GM23338 (cell line): ENCODE measurements at regions not wholly inside any gene's neighbourhood (a gene's known extent, or its start where the extent isn't known, plus 50 kb on each side); places are given as distances from the start of the nearest gene placed in this dataset.

Source experiments
- ATAC-seq: fragments of 200-7000 bp; cut with Tn5 transposase; 3 replicates; pipeline ENCODE4 v1.9.1; 2020
- DNase-seq: peaks from one replicate; pipeline ENCODE4 v3.0.0-alpha.2; 2015; ENCODE audit warnings: low spot score
- H2AFZ ChIP-seq: fragments of 200-600 bp; sonication (generic); 2 replicates; pipeline ENCODE4 v1.8.0; 2016; ENCODE audit warnings: antibody characterized with exemption, mild to moderate bottlenecking, moderate library complexity
- H3F3A ChIP-seq: fragments of 200-600 bp; sonication (generic); replicated peaks from 2 replicates; pipeline ENCODE4 v1.8.0; 2017; ENCODE audit warnings: antibody characterized with exemption, mixed run types, low read depth
- H3K27ac ChIP-seq: fragments of 200-600 bp; sonication (generic); 2 replicates; pipeline ENCODE4 v1.6.1; 2016; ENCODE audit warnings: low read depth
- H3K27me3 ChIP-seq: fragments of 200-600 bp; sonication (generic); 2 replicates; pipeline ENCODE4 v1.8.0; 2016; ENCODE audit warnings: mild to moderate bottlenecking, mixed run types, moderate library complexity; ENCODE audit not compliant: insufficient read depth
- H3K36me3 ChIP-seq: fragments of 200-600 bp; sonication (generic); 2 replicates; pipeline ENCODE4 v1.8.0; 2016; ENCODE audit warnings: mild to moderate bottlenecking; ENCODE audit not compliant: insufficient read depth
- H3K4me1 ChIP-seq: fragments of 200-600 bp; sonication (generic); 2 replicates; pipeline ENCODE4 v1.8.0; 2016; ENCODE audit warnings: mild to moderate bottlenecking, moderate library complexity; ENCODE audit not compliant: insufficient read depth
- H3K4me2 ChIP-seq: fragments of 200-600 bp; sonication (generic); 2 replicates; pipeline ENCODE4 v1.7.1; 2017; ENCODE audit warnings: mixed run types
- H3K4me3 ChIP-seq: fragments of 200-600 bp; sonication (generic); 2 replicates; pipeline ENCODE4 v1.6.1; 2016; ENCODE audit warnings: mixed run types
- H3K79me2 ChIP-seq: fragments of 200-600 bp; sonication (generic); replicated peaks from 2 replicates; pipeline ENCODE4 v1.8.0; 2017; ENCODE audit warnings: mild to moderate bottlenecking; ENCODE audit not compliant: insufficient read depth
- H3K9me2 ChIP-seq: fragments of 200-600 bp; sonication (generic); 2 replicates; pipeline ENCODE4 v1.8.0; 2017; ENCODE audit not compliant: insufficient read depth
- H4K20me1 ChIP-seq: fragments of 200-600 bp; sonication (generic); replicated peaks from 2 replicates; pipeline ENCODE4 v1.8.0; 2017; ENCODE audit warnings: mild to moderate bottlenecking; ENCODE audit not compliant: insufficient read depth
- H3K27ac Mint-ChIP-seq: 2 replicates; pipeline ENCODE4 v1.8.0; 2020; ENCODE audit warnings: inconsistent platforms, mild to moderate bottlenecking, moderate library complexity, mixed read lengths
- H3K27me3 Mint-ChIP-seq: 3 replicates; pipeline ENCODE4 v1.8.0; 2022; ENCODE audit warnings: low read depth, mild to moderate bottlenecking, moderate library complexity, mixed read lengths, inconsistent platforms; ENCODE audit not compliant: insufficient read depth, poor library complexity
- H3K36me3 Mint-ChIP-seq: 3 replicates; pipeline ENCODE4 v1.8.0; 2021; ENCODE audit warnings: low read depth, mild to moderate bottlenecking, inconsistent platforms, moderate library complexity, mixed read lengths
- H3K4me1 Mint-ChIP-seq: 3 replicates; pipeline ENCODE4 v1.8.0; 2020; ENCODE audit warnings: mild to moderate bottlenecking, inconsistent platforms, mixed read lengths
- H3K4me3 Mint-ChIP-seq: 3 replicates; pipeline ENCODE4 v1.8.0; 2021; ENCODE audit warnings: moderate library complexity, mild to moderate bottlenecking, inconsistent platforms, mixed read lengths
- H3K9me3 Mint-ChIP-seq: 3 replicates; pipeline ENCODE4 v1.8.0; 2020; ENCODE audit warnings: moderate library complexity, mild to moderate bottlenecking, inconsistent platforms, mixed read lengths
- CREB1 ChIP-seq: fragments of 250-450 bp; sonication (Bioruptor Pico); IDR thresholded peaks from 2 replicates; pipeline ENCODE4 v1.5.0; 2020; ENCODE audit warnings: low read depth, mild to moderate bottlenecking, moderate library complexity
- CTCF ChIP-seq, 2 experiments: fragments of 200-600 bp in 1 of 2; sonication (generic) in 1 of 2; conservative IDR thresholded peaks; 2 replicates each; pipeline versions ENCODE4 v1.5.1 to v1.6.1; 2016 to 2017; ENCODE audit warnings: antibody characterized with exemption in 2 of 2, low read depth in 2 of 2, mild to moderate bottlenecking in 2 of 2, moderate library complexity in 1 of 2
- EZH2phosphoT487 ChIP-seq: fragments of 200-600 bp; sonication (generic); IDR thresholded peaks from one replicate; pipeline ENCODE4 v1.8.1; 2018; ENCODE audit warnings: antibody characterized with exemption; ENCODE audit not compliant: unreplicated experiment
- JUNB ChIP-seq: IDR thresholded peaks from one replicate; pipeline ENCODE4 v1.6.1; 2016; ENCODE audit warnings: antibody characterized with exemption; ENCODE audit not compliant: unreplicated experiment
- POLR2AphosphoS5 ChIP-seq: IDR thresholded peaks from 2 replicates; pipeline ENCODE4 v1.6.1; 2016; ENCODE audit warnings: antibody characterized with exemption, low read depth
- REST ChIP-seq: IDR thresholded peaks from one replicate; pipeline ENCODE4 v1.6.1; 2018; ENCODE audit warnings: antibody characterized with exemption; ENCODE audit not compliant: unreplicated experiment
- STAT1 ChIP-seq: IDR thresholded peaks from one replicate; pipeline ENCODE4 v1.6.1; 2016; ENCODE audit warnings: antibody characterized with exemption; ENCODE audit not compliant: unreplicated experiment
- ZNF114 ChIP-seq: fragments of 250-450 bp; sonication (Bioruptor Pico); IDR thresholded peaks from 2 replicates; pipeline ENCODE4 v1.5.0; 2020; ENCODE audit warnings: mild to moderate bottlenecking, moderate library complexity
- ZNF462 ChIP-seq: fragments of 250-450 bp; sonication (Bioruptor Pico); IDR thresholded peaks from 2 replicates; pipeline ENCODE4 v1.5.0; 2020; ENCODE audit warnings: mild to moderate bottlenecking, moderate library complexity

- Mint-ChIP-seq H3K4me1 (peaks cover 22% of the 10 kb centered on the region), H3K4me3 (no peak overlapping the region; the same call in 2 of the 3 replicates), H3K27me3 (peaks cover 12% of the 10 kb centered on the region), H3K9me3 (peaks cover 24% of the 10 kb centered on the region), H3K36me3 (peaks cover 10% of the 10 kb centered on the region; the same call in 2 of the 3 replicates), H3K27ac (peak overlapping the region; percentile 1; the same call in 1 of the 2 replicates)
- Histone ChIP-seq H3K9me2 (no peaks in the 10 kb centered on the region), H3K4me2 (0 out of 2 replicates have a peak overlapping the region, but pooled peaks have one; percentile 60), H3K36me3 (no peaks in the 10 kb centered on the region), H3K27ac (no peak overlapping the region), H4K20me1 (no peaks in the 10 kb centered on the region), H3K4me1 (peaks cover 11% of the 10 kb centered on the region), H3F3A (no peaks in the 10 kb centered on the region), H3K79me2 (no peaks in the 10 kb centered on the region), H3K4me3 (no peak overlapping the region), H3K27me3 (no peaks in the 10 kb centered on the region), H2AFZ (no peak overlapping the region)
- DNase-seq (peak; percentile 33), ATAC-seq (no peak; the same call in 1 of the 3 replicates)
- TF ChIP-seq POLR2AphosphoS5 (no peak), ZNF114 (no peak), EZH2phosphoT487 (no peak), STAT1 (no peak), JUNB (no peak), CREB1 (CRISPR knock-in tag) (no peak)
Measured at GRCh38 chr20:50413088-50413500, 97.1 kb upstream of the PTPN1 start.

- no peaks in the 10 kb centered on the region for H3K79me2 ChIP-seq
- Mint-ChIP-seq H3K9me3 (peaks cover 23% of the 10 kb centered on the region), H3K27me3 (peaks cover 9% of the 10 kb centered on the region), H3K4me1 (peaks cover 22% of the 10 kb centered on the region), H3K36me3 (peaks cover 10% of the 10 kb centered on the region; the same call in 2 of the 3 replicates), H3K27ac (no peak overlapping the region), H3K4me3 (no peak overlapping the region)
- no peak overlapping the region for H3K4me3 ChIP-seq
- DNase-seq (no peak), ATAC-seq (no peak)
- H3K27me3 ChIP-seq: no peaks in the 10 kb centered on the region
- H3K4me1 ChIP-seq: peaks cover 11% of the 10 kb centered on the region
- no peaks in the 10 kb centered on the region for H4K20me1 ChIP-seq
- no peaks in the 10 kb centered on the region for H3F3A ChIP-seq
- H3K9me2 ChIP-seq: no peaks in the 10 kb centered on the region
- H3K27ac ChIP-seq: no peak overlapping the region
- no peaks in the 10 kb centered on the region for H3K36me3 ChIP-seq
- H3K4me2 ChIP-seq: no peak overlapping the region; the same call in 1 of the 2 replicates
- H2AFZ ChIP-seq: peak overlapping the region; percentile 84; the same call in 1 of the 2 replicates
- no peak for TF ChIP-seq REST
- TF ChIP-seq POLR2AphosphoS5: no peak
- no peak for TF ChIP-seq JUNB
- no peak for TF ChIP-seq CTCF (conservative IDR thresholded peaks at IDR 0.05; ENCODE audit: low read depth in 2 of 2)
- no peak for TF ChIP-seq ZNF114
- no peak for TF ChIP-seq EZH2phosphoT487
- no peak for TF ChIP-seq ZNF462 (CRISPR knock-in tag)
Measured at GRCh38 chr20:50415021-50415515, 95.1 kb upstream of the PTPN1 start.
